ENCODE measurements at regions not wholly inside any gene's neighbourhood (a gene's known extent, or its start where the extent isn't known, plus 50 kb on each side); places are given as distances from the start of the nearest gene placed in this dataset.

GRCh38 chr20:40808936-40809335 lies 119.9 kb upstream of the MAFB start:
- DNase-seq (ENCODE audit: low spot score) = no peak

GRCh38 chr20:40809361-40809760 lies 120.3 kb upstream of the MAFB start:
- no peak for DNase-seq (ENCODE audit: low spot score)

GRCh38 chr20:40810332-40811000 lies 121.4 kb upstream of the MAFB start:
- DNase-seq (ENCODE audit: low spot score) = peak; percentile 18

GRCh38 chr20:40811004-40811403 lies 122.0 kb upstream of the MAFB start:
- no peak for DNase-seq (ENCODE audit: low spot score)

- no peak for DNase-seq (ENCODE audit: low spot score)
These were observed 122.8 kb upstream of the MAFB start for GRCh38 chr20:40811660-40812414.

- no peak for DNase-seq (ENCODE audit: low spot score)
These were observed 123.4 kb upstream of the MAFB start for GRCh38 chr20:40812415-40812925.

GRCh38 chr20:40813029-40813431 lies 124.0 kb upstream of the MAFB start:
- peak; percentile 18 for DNase-seq (ENCODE audit: low spot score)

- no peak for DNase-seq (ENCODE audit: low spot score)
These were observed 124.9 kb upstream of the MAFB start for GRCh38 chr20:40813708-40814630.

- no peak for DNase-seq (ENCODE audit: low spot score)
These were observed 125.6 kb upstream of the MAFB start for GRCh38 chr20:40814631-40814960.

- no peak for DNase-seq (ENCODE audit: low spot score)
These were observed 126.4 kb upstream of the MAFB start for GRCh38 chr20:40815156-40816038.

GRCh38 chr20:40816039-40816352 lies 127.0 kb upstream of the MAFB start:
- DNase-seq (ENCODE audit: low spot score) = no peak

- no peak for DNase-seq (ENCODE audit: low spot score)
These were observed 132.4 kb upstream of the MAFB start for GRCh38 chr20:40821429-40821828.

GRCh38 chr20:40826699-40827098 lies 137.7 kb upstream of the MAFB start:
- DNase-seq (ENCODE audit: low spot score) = no peak

- no peak for DNase-seq (ENCODE audit: low spot score)
These were observed 146.3 kb upstream of the MAFB start for GRCh38 chr20:40835321-40835720.

GRCh38 chr20:40838509-40838908 lies 149.5 kb upstream of the MAFB start:
- no peak for DNase-seq (ENCODE audit: low spot score)

GRCh38 chr20:40843251-40843650 lies 154.2 kb upstream of the MAFB start:
- DNase-seq (ENCODE audit: low spot score) = no peak

- DNase-seq (ENCODE audit: low spot score) = no peak
These were observed 155.3 kb upstream of the MAFB start for GRCh38 chr20:40844332-40844731.

- no peak for DNase-seq (ENCODE audit: low spot score)
These were observed 159.1 kb upstream of the MAFB start for GRCh38 chr20:40848096-40848495.

- no peak for DNase-seq (ENCODE audit: low spot score)
These were observed 159.5 kb upstream of the MAFB start for GRCh38 chr20:40848526-40848925.

- DNase-seq (ENCODE audit: low spot score) = no peak
These were observed 160.4 kb upstream of the MAFB start for GRCh38 chr20:40849456-40849855.

GRCh38 chr20:40851051-40851450 lies 162.0 kb upstream of the MAFB start:
- no peak for DNase-seq (ENCODE audit: low spot score)

GRCh38 chr20:40855269-40855668 lies 166.2 kb upstream of the MAFB start:
- no peak for DNase-seq (ENCODE audit: low spot score)
